B cell (primary cell): ENCODE measurements at regions not wholly inside any gene's neighbourhood (a gene's known extent, or its start where the extent isn't known, plus 50 kb on each side); places are given as distances from the start of the nearest gene placed in this dataset.

Experiments used
- ATAC-seq: fragments of 200-7000 bp; cut with Tn5 transposase; one replicate; pipeline ENCODE4 v1.10.0; 2021; ENCODE audit warnings: low read depth, mild to moderate bottlenecking, moderate number of reproducible peaks, moderate library complexity
- CTCF ChIA-PET: fragments of 350-600 bp; sonication (Branson Sonifier 250); formaldehyde crosslinking; loops from one replicate; lab custom pipeline; 2021; ENCODE audit warnings: antibody characterized with exemption, inconsistent platforms; lab: Charles Lee
- POLR2A ChIA-PET: fragments of 350-600 bp; sonication (Branson Sonifier 250); formaldehyde crosslinking; loops from one replicate; lab custom pipeline; 2021; ENCODE audit warnings: antibody characterized with exemption; lab: Charles Lee
- DNase-seq: peaks from one replicate; pipeline ENCODE4 v3.0.0; 2013
- H2AFZ ChIP-seq: 2 replicates; pipeline ENCODE4 v1.6.1; 2012; ENCODE audit warnings: mild to moderate bottlenecking, low read depth, low read length; ENCODE audit not compliant: insufficient read depth, poor library complexity, severe bottlenecking
- H3K27ac ChIP-seq, 2 donors: 1 replicate in 1 of 2; 2 replicates in 1 of 2; pipeline ENCODE4 v1.5.1; 2012 to 2013; ENCODE audit warnings: low read length in 2 of 2, mild to moderate bottlenecking in 2 of 2, moderate library complexity in 1 of 2
- H3K27me3 ChIP-seq, 4 experiments: fragments of 200-600 bp in 1 of 4; sonication (generic) in 1 of 4; replicated peaks in 1 of 4; 1 replicate in 2 of 4; 2 replicates in 2 of 4; pipeline versions ENCODE4 v1.6.1 to v1.7.0; 2013 to 2016; ENCODE audit warnings: low read length in 3 of 4, mild to moderate bottlenecking in 2 of 4, mixed read lengths in 1 of 4, moderate library complexity in 1 of 4; ENCODE audit not compliant: insufficient read depth in 4 of 4, control insufficient read depth in 3 of 4; ENCODE audit errors: control extremely low read depth in 1 of 4
- H3K36me3 ChIP-seq, 2 experiments: replicated peaks in 1 of 2; 1 replicate in 1 of 2; 2 replicates in 1 of 2; pipeline versions ENCODE4 v1.6.1 to v1.7.1; 2013; ENCODE audit warnings: low read length in 1 of 2; ENCODE audit not compliant: insufficient read depth in 2 of 2, control insufficient read depth in 1 of 2; ENCODE audit errors: control extremely low read depth in 1 of 2, extremely low read depth in 1 of 2
- H3K4me1 ChIP-seq, 2 donors: fragments of 200-600 bp in 1 of 2; sonication (generic) in 1 of 2; 1 replicate in 1 of 2; 2 replicates in 1 of 2; pipeline versions ENCODE4 v1.5.1 to v1.6.1; 2013 to 2017; ENCODE audit warnings: low read length in 2 of 2; ENCODE audit not compliant: control insufficient read depth in 2 of 2, insufficient read depth in 2 of 2
- H3K4me2 ChIP-seq: replicated peaks from 2 replicates; pipeline ENCODE3; 2012; ENCODE audit warnings: mild to moderate bottlenecking, low read depth, low read length; ENCODE audit not compliant: poor library complexity, severe bottlenecking
- H3K4me3 ChIP-seq, 5 experiments: fragments of 200-600 bp in 1 of 5; sonication (generic) in 1 of 5; 1 replicate in 3 of 5; 2 replicates in 2 of 5; pipeline versions ENCODE4 v1.5.1 to v1.7.0; 2011 to 2016; ENCODE audit warnings: low read length in 4 of 5, mild to moderate bottlenecking in 4 of 5, low read depth in 2 of 5, control low read depth in 1 of 5, moderate library complexity in 1 of 5; ENCODE audit not compliant: insufficient read depth in 1 of 5; ENCODE audit errors: control extremely low read depth in 1 of 5, extremely low read depth in 1 of 5
- H3K79me2 ChIP-seq: fragments of 200-600 bp; sonication (generic); one replicate; pipeline ENCODE4 v1.6.0; 2016; ENCODE audit warnings: low read length; ENCODE audit not compliant: control insufficient read depth, insufficient read depth
- H3K9ac ChIP-seq: fragments of 200-600 bp; sonication (generic); 2 replicates; pipeline ENCODE4 v1.6.1; 2017; ENCODE audit warnings: mild to moderate bottlenecking, low read length, moderate library complexity
- H3K9me3 ChIP-seq, 3 donors: one replicate each; pipeline versions ENCODE4 v1.6.1 to v1.7.1; 2013; ENCODE audit warnings: low read length in 2 of 3; ENCODE audit not compliant: control insufficient read depth in 2 of 3, insufficient read depth in 1 of 3; ENCODE audit errors: control extremely low read depth in 1 of 3
- H4K20me1 ChIP-seq: 2 replicates; pipeline ENCODE4 v1.6.0; 2012; ENCODE audit warnings: mild to moderate bottlenecking, low read length; ENCODE audit not compliant: insufficient read depth, control insufficient read depth, poor library complexity, severe bottlenecking
- H3K27ac Mint-ChIP-seq: one replicate; pipeline ENCODE4 v1.8.0; 2021; ENCODE audit warnings: mixed read lengths
- H3K27me3 Mint-ChIP-seq: one replicate; pipeline ENCODE4 v1.8.0; 2021; ENCODE audit warnings: mixed read lengths
- H3K4me1 Mint-ChIP-seq: one replicate; pipeline ENCODE4 v1.8.0; 2021; ENCODE audit warnings: mixed read lengths
- H3K4me3 Mint-ChIP-seq: one replicate; pipeline ENCODE4 v1.8.0; 2021; ENCODE audit warnings: mixed read lengths
- H3K9me3 Mint-ChIP-seq: one replicate; pipeline ENCODE4 v1.8.0; 2022; ENCODE audit warnings: mixed read lengths; ENCODE audit not compliant: insufficient read depth
- EZH2 ChIP-seq: IDR thresholded peaks from 2 replicates; pipeline ENCODE4 v1.6.1; 2012; ENCODE audit warnings: borderline replicate concordance, low read depth, mild to moderate bottlenecking, moderate library complexity, low read length; ENCODE audit not compliant: insufficient read depth, poor library complexity, severe bottlenecking
- whole genome bisulfite sequencing: methylation state at CpG from one replicate; pipeline ENCODE4 v1.1.5; 2013; ENCODE audit warnings: missing lambda C conversion rate; ENCODE audit not compliant: insufficient coverage; 5-methylcytosine and 5-hydroxymethylcytosine counted together
- intact Hi-C: fragments of 100-400 bp; cut with micrococcal nuclease; formaldehyde crosslinking; loops from one replicate; pipeline ENCODE4 v1.10.0; 2022
- TF ChIP-seq, protein P1 (sequence below): fragments of 200-600 bp; IDR thresholded peaks from one replicate; pipeline ENCODE4 v1.8.0; 2022; ENCODE audit warnings: antibody characterized with exemption, mild to moderate bottlenecking

- H3K9me3 ChIP-seq = no peaks in the 10 kb centered on the region
- peak overlapping the region; percentile 6 for H3K4me2 ChIP-seq
- peaks cover 32% of the 10 kb centered on the region for H3K4me1 Mint-ChIP-seq
- no peaks in the 10 kb centered on the region for H3K27me3 Mint-ChIP-seq
- no peak overlapping the region for H3K4me3 Mint-ChIP-seq
- DNase-seq = peak; percentile 74
- H2AFZ ChIP-seq = peak overlapping the region; percentile 29
- H3K9me3 Mint-ChIP-seq = no peaks in the 10 kb centered on the region
- peaks cover 29 to 30% of the 10 kb centered on the region in 2 donors for H3K4me1 ChIP-seq
- peak overlapping the region in 1 of 2 donors; percentile 7 for H3K27ac ChIP-seq
- no peaks in the 10 kb centered on the region for H4K20me1 ChIP-seq
- no peak overlapping the region for H3K9ac ChIP-seq
- 70% methylated on average over 3 of the region's 3 CpGs for WGBS
- no peaks in the 10 kb centered on the region for H3K79me2 ChIP-seq
- peak; percentile 91 for ATAC-seq
- H3K27ac Mint-ChIP-seq = peak overlapping the region; percentile 68
- H3K4me3 ChIP-seq = no peak overlapping the region
- H3K27me3 ChIP-seq = no peaks in the 10 kb centered on the region
- H3K36me3 ChIP-seq = no peaks in the 10 kb centered on the region
- TF ChIP-seq, protein P1, sequence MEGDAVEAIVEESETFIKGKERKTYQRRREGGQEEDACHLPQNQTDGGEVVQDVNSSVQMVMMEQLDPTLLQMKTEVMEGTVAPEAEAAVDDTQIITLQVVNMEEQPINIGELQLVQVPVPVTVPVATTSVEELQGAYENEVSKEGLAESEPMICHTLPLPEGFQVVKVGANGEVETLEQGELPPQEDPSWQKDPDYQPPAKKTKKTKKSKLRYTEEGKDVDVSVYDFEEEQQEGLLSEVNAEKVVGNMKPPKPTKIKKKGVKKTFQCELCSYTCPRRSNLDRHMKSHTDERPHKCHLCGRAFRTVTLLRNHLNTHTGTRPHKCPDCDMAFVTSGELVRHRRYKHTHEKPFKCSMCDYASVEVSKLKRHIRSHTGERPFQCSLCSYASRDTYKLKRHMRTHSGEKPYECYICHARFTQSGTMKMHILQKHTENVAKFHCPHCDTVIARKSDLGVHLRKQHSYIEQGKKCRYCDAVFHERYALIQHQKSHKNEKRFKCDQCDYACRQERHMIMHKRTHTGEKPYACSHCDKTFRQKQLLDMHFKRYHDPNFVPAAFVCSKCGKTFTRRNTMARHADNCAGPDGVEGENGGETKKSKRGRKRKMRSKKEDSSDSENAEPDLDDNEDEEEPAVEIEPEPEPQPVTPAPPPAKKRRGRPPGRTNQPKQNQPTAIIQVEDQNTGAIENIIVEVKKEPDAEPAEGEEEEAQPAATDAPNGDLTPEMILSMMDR = no peak
- no peak for TF ChIP-seq EZH2
- POLR2A ChIA-PET = no interaction called here
- CTCF ChIA-PET = interaction anchor here (1.2 kb wide), 1 partner anchor 29 kb away, joined by 4 read pairs; no protein-coding TSS in a partner anchor
- intact Hi-C loops = no loop called here
Measured at GRCh38 chr5:56640763-56641406, 174.5 kb upstream of the MAP3K1 start.

DNA sequence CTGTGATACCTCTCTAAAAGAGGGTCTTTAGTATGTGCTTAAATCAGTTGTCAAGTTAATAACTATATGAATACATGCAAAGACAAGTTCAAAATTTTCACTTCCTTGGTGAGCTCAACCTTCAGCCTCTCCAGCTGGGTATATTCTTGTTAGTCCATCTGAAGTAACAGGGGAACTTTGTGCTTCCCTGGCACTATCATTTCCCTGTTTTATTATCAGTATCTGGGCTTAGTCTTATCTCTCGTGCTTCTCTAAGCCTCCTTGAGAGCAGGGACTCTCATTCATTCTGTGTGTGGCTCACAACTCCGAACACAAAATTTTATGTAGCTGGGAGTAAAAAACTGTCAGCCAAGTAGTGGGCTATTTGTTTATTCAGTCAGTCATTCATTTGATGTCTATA is 175.9 kb upstream of the MAP3K1 start:
- Histone ChIP-seq H3K9ac (no peak overlapping the region), H3K27ac (peak overlapping the region in 1 of 2 donors; percentile 37), H3K4me1 (peaks cover 29 to 30% of the 10 kb centered on the region in 2 donors), H3K4me2 (no peak overlapping the region), H3K79me2 (no peaks in the 10 kb centered on the region), H2AFZ (no peak overlapping the region), H3K4me3 (no peak overlapping the region), H3K36me3 (no peaks in the 10 kb centered on the region), H3K9me3 (no peaks in the 10 kb centered on the region), H3K27me3 (no peaks in the 10 kb centered on the region), H4K20me1 (no peaks in the 10 kb centered on the region)
- Mint-ChIP-seq H3K9me3 (no peaks in the 10 kb centered on the region), H3K27me3 (no peaks in the 10 kb centered on the region), H3K27ac (no peak overlapping the region), H3K4me1 (peaks cover 30% of the 10 kb centered on the region), H3K4me3 (no peak overlapping the region)
- no CpG with 5 or more reads among the region's 2 CpGs for WGBS
- DNase-seq (no peak), ATAC-seq (no peak)
- POLR2A ChIA-PET = no interaction called here
- CTCF ChIA-PET = no interaction called here
- TF ChIP-seq EZH2 = no peak
- TF ChIP-seq, protein P1 = no peak
- intact Hi-C loops = no loop called here
